NB4 (cell line): ENCODE measurements at regions not wholly inside any gene's neighbourhood (a gene's known extent, or its start where the extent isn't known, plus 50 kb on each side); places are given as distances from the start of the nearest gene placed in this dataset.
"Not testable (repeated sequence)": the region's sequence is repeated elsewhere in the genome, so short reads cannot be mapped to it uniquely, and the experiment has no call there.

ENCODE experiments used
- DNase-seq: peaks from one replicate; pipeline ENCODE4 v3.0.0; 2010; ENCODE audit warnings: low read depth
- H3K4me3 ChIP-seq: one replicate; pipeline ENCODE4 v1.5.1; 2011; ENCODE audit warnings: mild to moderate bottlenecking, low read depth, low read length, moderate library complexity
- CTCF ChIP-seq: IDR thresholded peaks from one replicate; pipeline ENCODE4 v1.5.1; 2012; ENCODE audit warnings: low read depth, low read length
- MAX ChIP-seq: IDR thresholded peaks from 2 replicates; pipeline ENCODE4 v1.6.1; 2011; ENCODE audit warnings: low read depth, low read length
- MYC ChIP-seq: IDR thresholded peaks from 2 replicates; pipeline ENCODE4 v1.6.1; 2011; ENCODE audit warnings: low read depth, low read length
- POLR2A ChIP-seq: IDR thresholded peaks from 2 replicates; pipeline ENCODE4 v1.6.1; 2011; ENCODE audit warnings: mild to moderate bottlenecking; ENCODE audit not compliant: insufficient read length; ENCODE audit errors: extremely low read depth

GRCh38 chr3:48068886-48069285 lies 52.7 kb upstream of the MAP4 start:
- TF ChIP-seq CTCF (no peak), POLR2A (no peak), MYC (no peak), MAX (no peak)
- DNase-seq: no peak

GRCh38 chr3:48068320-48068719 lies 52.1 kb upstream of the MAP4 start:
- H3K4me3 ChIP-seq, DNase-seq: not testable (repeated sequence)

More at GRCh38 chr3:48068886-48069285, 52.7 kb upstream of the MAP4 start:
- H3K4me3 ChIP-seq: no peak overlapping the region

GRCh38 chr3:48067271-48067670 lies 51.1 kb upstream of the MAP4 start:
- no peak for DNase-seq
- no peak overlapping the region for H3K4me3 ChIP-seq
- no peak for TF ChIP-seq CTCF
- no peak for TF ChIP-seq MYC
- TF ChIP-seq MAX: no peak
- no peak for TF ChIP-seq POLR2A
